ENCODE measurements at regions not wholly inside any gene's neighbourhood (a gene's known extent, or its start where the extent isn't known, plus 50 kb on each side); places are given as distances from the start of the nearest gene placed in this dataset.

DNA sequence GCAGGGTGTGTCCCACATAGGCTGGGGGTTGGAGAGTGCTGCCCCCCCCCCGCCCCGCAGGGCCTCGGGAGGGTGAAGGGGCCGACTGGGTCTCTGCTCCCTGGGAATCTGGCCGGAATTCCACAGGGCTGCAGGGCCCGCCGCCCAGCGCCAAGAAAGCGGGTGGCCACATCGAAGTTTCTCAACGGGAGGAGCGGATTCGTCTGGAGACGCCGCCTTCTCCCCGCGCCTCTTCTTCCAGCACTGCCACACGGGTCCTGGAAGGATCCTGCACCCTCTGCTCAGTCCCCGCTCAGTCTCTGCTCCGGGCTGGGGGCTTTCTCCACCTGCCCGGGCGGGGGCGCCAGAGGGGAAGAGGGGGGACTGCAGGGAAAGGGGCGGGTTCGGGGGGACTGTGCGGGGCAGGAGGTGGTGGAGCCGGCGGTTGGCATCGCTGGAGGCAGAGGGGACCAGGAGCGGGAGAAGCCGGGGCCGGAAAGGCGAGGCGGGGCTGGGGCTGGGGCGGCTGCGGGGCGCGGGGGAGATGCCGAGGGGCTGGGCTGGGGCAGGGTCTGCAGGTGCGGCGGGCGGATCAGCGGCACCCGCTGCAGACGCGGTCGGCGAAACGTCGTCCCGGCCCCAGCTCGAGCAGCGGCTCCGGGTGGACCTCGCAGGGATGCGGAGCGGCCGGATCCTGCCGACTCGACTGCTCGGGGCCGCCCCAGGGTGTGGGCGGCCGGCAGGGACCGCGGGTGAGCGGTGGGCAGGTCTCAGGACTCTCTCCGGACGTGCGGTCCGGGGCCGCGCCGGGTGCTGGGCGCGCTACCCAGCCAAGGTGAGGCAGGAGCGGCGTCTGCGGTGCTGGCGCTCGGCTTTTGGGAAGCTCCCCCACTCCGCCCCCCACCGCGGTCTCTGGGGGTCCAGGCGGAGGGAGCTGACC, 811.4 kb upstream of the TMEM132C start:
- H3K4me3 ChIP-seq (replicated peaks; ENCODE audit: low read depth, low read length) = no peak overlapping the region
- DNase-seq (ENCODE audit: low read depth) = no peak
- TF ChIP-seq, protein P1, sequence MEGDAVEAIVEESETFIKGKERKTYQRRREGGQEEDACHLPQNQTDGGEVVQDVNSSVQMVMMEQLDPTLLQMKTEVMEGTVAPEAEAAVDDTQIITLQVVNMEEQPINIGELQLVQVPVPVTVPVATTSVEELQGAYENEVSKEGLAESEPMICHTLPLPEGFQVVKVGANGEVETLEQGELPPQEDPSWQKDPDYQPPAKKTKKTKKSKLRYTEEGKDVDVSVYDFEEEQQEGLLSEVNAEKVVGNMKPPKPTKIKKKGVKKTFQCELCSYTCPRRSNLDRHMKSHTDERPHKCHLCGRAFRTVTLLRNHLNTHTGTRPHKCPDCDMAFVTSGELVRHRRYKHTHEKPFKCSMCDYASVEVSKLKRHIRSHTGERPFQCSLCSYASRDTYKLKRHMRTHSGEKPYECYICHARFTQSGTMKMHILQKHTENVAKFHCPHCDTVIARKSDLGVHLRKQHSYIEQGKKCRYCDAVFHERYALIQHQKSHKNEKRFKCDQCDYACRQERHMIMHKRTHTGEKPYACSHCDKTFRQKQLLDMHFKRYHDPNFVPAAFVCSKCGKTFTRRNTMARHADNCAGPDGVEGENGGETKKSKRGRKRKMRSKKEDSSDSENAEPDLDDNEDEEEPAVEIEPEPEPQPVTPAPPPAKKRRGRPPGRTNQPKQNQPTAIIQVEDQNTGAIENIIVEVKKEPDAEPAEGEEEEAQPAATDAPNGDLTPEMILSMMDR (IDR thresholded peaks at IDR 0.05; ENCODE audit: low read length, missing control alignments) = no peak

- no peak for DNase-seq (ENCODE audit: low read depth)
- no peak overlapping the region for H3K4me3 ChIP-seq (replicated peaks; ENCODE audit: low read depth, low read length)
- TF ChIP-seq, protein P1 (IDR thresholded peaks at IDR 0.05; ENCODE audit: low read length, missing control alignments) = no peak
These were observed 809.2 kb upstream of the TMEM132C start for GRCh38 chr12:127457726-127458125.

DNA sequence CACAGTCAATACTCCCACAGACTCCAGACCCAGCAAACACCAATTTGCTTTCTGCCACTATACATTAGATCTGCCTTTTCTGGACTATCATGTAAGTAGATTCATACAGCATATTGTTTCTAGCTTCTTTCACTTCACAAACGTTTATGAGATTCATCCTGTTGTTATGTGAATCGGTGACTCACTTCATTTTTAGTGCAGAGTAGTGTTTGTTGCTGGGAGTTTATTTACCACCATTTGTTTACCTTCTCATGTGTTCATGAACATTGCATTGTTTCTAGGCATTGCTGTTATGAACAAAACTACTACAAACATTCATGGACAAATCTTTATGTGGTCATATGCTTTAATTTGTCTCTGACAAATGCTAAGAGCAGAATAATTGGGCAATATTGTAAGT, 807.8 kb upstream of the TMEM132C start:
- TF ChIP-seq, protein P1 (IDR thresholded peaks at IDR 0.05; ENCODE audit: low read length, missing control alignments) = no peak
- no peak overlapping the region for H3K4me3 ChIP-seq (replicated peaks; ENCODE audit: low read depth, low read length)
- no peak for DNase-seq (ENCODE audit: low read depth)

DNA sequence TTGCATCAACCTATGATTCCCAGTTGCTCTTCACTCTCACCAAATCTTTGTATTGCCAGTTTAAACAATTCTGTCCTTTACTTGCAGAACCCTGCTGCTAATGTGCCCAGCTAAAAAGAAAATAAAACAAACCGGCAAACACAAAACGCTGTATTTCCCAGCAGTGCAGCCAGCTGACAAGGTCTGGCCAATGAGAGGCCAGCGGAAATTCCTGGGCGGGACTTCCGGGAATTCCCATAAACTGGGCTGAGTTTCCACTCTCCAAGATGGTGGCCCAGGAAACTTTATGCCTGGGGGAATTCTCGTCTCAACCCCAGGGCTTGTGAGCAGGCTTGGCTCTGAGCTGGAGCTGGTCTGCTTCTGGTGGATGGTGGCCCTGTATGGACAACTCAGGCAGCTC, 807.3 kb upstream of the TMEM132C start:
- no peak for DNase-seq (ENCODE audit: low read depth)
- no peak overlapping the region for H3K4me3 ChIP-seq (replicated peaks; ENCODE audit: low read depth, low read length)
- TF ChIP-seq, protein P1 (IDR thresholded peaks at IDR 0.05; ENCODE audit: low read length, missing control alignments) = no peak

DNA sequence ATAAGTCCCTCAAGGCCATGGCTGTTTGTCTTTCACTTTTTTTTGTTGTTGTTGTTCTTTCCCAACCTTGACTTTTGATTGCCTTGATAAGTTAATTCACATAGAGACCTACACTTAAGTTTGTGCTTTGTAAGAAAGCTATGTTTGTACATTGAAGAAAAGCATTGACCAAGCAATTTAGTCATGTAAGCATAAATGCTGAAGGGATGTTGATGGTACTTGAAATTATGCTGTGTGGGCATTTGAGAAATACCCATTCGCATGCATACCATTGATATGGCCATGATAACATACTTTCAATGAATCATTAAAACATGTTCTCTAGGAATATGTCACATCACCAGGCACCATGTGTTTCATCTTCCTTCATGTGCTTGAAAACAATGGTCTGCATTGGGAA, 803.7 kb upstream of the TMEM132C start:
- DNase-seq (ENCODE audit: low read depth) = no peak
- H3K4me3 ChIP-seq (replicated peaks; ENCODE audit: low read depth, low read length) = no peak overlapping the region
- TF ChIP-seq, protein P1 (IDR thresholded peaks at IDR 0.05; ENCODE audit: low read length, missing control alignments) = no peak

DNA sequence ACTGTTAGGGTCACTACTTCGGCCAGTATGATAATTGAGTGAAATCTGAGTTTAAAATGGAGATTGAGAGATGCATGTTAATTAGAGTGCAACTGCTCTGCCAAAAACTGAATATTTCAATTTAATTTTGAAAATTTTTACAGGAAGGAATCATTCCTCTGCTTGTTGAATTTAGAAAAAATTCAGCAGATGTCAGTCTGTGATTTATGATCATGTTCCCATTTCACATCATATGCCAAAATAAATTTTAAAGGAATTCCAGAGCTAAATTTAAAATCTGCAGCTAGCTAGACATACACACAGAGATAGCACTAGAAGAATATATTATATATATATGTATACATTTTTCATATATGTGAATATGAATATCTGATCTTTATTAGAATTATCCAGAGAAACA, 797.6 kb upstream of the TMEM132C start:
- H3K4me3 ChIP-seq (replicated peaks; ENCODE audit: low read depth, low read length) = no peak overlapping the region
- TF ChIP-seq, protein P1 (IDR thresholded peaks at IDR 0.05; ENCODE audit: low read length, missing control alignments) = no peak
- no peak for DNase-seq (ENCODE audit: low read depth)

GRCh38 chr12:127473766-127474165, 793.2 kb upstream of the TMEM132C start:
- TF ChIP-seq, protein P1 (IDR thresholded peaks at IDR 0.05; ENCODE audit: low read length, missing control alignments) = no peak

More at GRCh38 chr12:127473766-127474165, 793.2 kb upstream of the TMEM132C start:
- DNase-seq (ENCODE audit: low read depth) = no peak
- H3K4me3 ChIP-seq (replicated peaks; ENCODE audit: low read depth, low read length) = no peak overlapping the region

All from fibroblast of pulmonary artery (primary cell).